Type B pancreatic cell (in vitro differentiated cells): ENCODE measurements at regions not wholly inside any gene's neighbourhood (a gene's known extent, or its start where the extent isn't known, plus 50 kb on each side); places are given as distances from the start of the nearest gene placed in this dataset.

ENCODE experiments used
- DNase-seq: peaks from one replicate; pipeline ENCODE4 v3.0.0; 2021; ENCODE audit warnings: mixed read lengths; ENCODE audit not compliant: unreplicated experiment; ENCODE audit errors: extremely low spot score
- H3K27ac Mint-ChIP-seq: 2 replicates; pipeline ENCODE4 v1.8.0; 2021; ENCODE audit warnings: mild to moderate bottlenecking, mixed read lengths
- H3K27me3 Mint-ChIP-seq: 2 replicates; pipeline ENCODE4 v1.8.0; 2021; ENCODE audit warnings: mixed read lengths
- H3K36me3 Mint-ChIP-seq: 2 replicates; pipeline ENCODE4 v1.8.0; 2021; ENCODE audit warnings: mixed read lengths
- H3K4me1 Mint-ChIP-seq: one replicate; pipeline ENCODE4 v1.8.0; 2021; ENCODE audit warnings: mixed read lengths; ENCODE audit not compliant: unreplicated experiment
- H3K4me3 Mint-ChIP-seq: 2 replicates; pipeline ENCODE4 v1.8.0; 2021; ENCODE audit warnings: mild to moderate bottlenecking, mixed read lengths
- H3K9me3 Mint-ChIP-seq: 2 replicates; pipeline ENCODE4 v1.8.0; 2021; ENCODE audit warnings: mixed read lengths
- TF ChIP-seq, protein P1 (sequence below): fragments of 200-600 bp; sonication (generic); conservative IDR thresholded peaks from 2 replicates; pipeline ENCODE4 v1.5.0; 2021; ENCODE audit warnings: antibody characterized with exemption, mild to moderate bottlenecking

GRCh38 chr12:126636821-126637220 lies 1571.6 kb downstream of the AACS start:
- DNase-seq, result no peak
- TF ChIP-seq, protein P1, sequence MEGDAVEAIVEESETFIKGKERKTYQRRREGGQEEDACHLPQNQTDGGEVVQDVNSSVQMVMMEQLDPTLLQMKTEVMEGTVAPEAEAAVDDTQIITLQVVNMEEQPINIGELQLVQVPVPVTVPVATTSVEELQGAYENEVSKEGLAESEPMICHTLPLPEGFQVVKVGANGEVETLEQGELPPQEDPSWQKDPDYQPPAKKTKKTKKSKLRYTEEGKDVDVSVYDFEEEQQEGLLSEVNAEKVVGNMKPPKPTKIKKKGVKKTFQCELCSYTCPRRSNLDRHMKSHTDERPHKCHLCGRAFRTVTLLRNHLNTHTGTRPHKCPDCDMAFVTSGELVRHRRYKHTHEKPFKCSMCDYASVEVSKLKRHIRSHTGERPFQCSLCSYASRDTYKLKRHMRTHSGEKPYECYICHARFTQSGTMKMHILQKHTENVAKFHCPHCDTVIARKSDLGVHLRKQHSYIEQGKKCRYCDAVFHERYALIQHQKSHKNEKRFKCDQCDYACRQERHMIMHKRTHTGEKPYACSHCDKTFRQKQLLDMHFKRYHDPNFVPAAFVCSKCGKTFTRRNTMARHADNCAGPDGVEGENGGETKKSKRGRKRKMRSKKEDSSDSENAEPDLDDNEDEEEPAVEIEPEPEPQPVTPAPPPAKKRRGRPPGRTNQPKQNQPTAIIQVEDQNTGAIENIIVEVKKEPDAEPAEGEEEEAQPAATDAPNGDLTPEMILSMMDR, result no peak
- H3K27me3 Mint-ChIP-seq, result no peaks in the 10 kb centered on the region
- no peaks in the 10 kb centered on the region for H3K9me3 Mint-ChIP-seq
- H3K36me3 Mint-ChIP-seq, result no peaks in the 10 kb centered on the region
- H3K4me3 Mint-ChIP-seq, result no peak overlapping the region
- no peak overlapping the region for H3K27ac Mint-ChIP-seq
- no peaks in the 10 kb centered on the region for H3K4me1 Mint-ChIP-seq

- no peaks in the 10 kb centered on the region for H3K4me1 Mint-ChIP-seq
- no peak overlapping the region for H3K4me3 Mint-ChIP-seq
- no peak overlapping the region for H3K27ac Mint-ChIP-seq
- no peaks in the 10 kb centered on the region for H3K36me3 Mint-ChIP-seq
- no peak for DNase-seq
- H3K9me3 Mint-ChIP-seq, result peaks cover 4% of the 10 kb centered on the region
- no peaks in the 10 kb centered on the region for H3K27me3 Mint-ChIP-seq
- TF ChIP-seq, protein P1, result no peak
Measured at GRCh38 chr12:126644236-126645020, 1579.2 kb downstream of the AACS start.

DNA sequence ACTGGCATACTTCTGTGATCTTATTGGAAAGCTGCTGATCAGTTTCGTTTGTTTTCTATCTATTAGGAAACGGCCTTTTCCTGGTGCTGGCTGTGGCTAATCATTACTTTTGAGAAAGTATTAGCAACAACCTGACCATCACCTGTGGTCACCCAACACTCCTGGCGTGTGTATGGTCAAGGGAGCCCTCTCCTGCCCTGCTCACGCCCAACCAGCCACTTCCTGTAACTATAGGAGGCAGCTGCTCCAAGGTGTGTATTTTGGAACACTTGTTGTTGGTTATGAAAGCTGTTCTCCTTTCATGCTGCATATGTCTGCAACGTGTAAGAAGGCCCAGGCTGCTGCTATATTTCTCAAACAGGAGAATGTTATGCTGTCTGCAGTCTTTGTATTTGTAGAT lies 1582.8 kb downstream of the AACS start:
- TF ChIP-seq, protein P1, result no peak
- no peaks in the 10 kb centered on the region for H3K4me1 Mint-ChIP-seq
- H3K27ac Mint-ChIP-seq, result no peak overlapping the region
- no peak for DNase-seq
- no peaks in the 10 kb centered on the region for H3K9me3 Mint-ChIP-seq
- no peaks in the 10 kb centered on the region for H3K36me3 Mint-ChIP-seq
- H3K4me3 Mint-ChIP-seq, result no peak overlapping the region
- peaks cover 3% of the 10 kb centered on the region for H3K27me3 Mint-ChIP-seq

DNA sequence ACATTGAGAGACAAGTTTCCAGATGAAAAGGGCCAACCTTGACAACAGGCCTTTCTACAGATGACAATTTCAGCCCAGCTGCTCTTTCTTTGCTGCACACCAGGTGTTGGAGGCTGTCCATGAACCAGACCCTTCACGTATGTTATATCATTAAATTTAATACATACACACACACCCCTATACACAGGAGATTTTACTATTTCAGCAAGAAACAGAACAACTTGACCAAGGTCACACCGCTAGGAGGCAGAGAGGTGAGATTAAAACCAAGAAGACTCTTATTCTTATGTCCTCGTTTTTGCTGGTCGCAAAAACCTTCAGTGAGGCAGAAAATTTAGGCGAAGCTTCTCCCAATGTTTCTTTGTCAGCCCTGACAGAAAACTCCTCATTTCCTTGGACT lies 1585.9 kb downstream of the AACS start:
- TF ChIP-seq, protein P1, result no peak
- Mint-ChIP-seq H3K27me3 (peaks cover 6% of the 10 kb centered on the region), H3K36me3 (no peaks in the 10 kb centered on the region), H3K4me3 (no peak overlapping the region), H3K4me1 (no peaks in the 10 kb centered on the region), H3K27ac (no peak overlapping the region), H3K9me3 (no peaks in the 10 kb centered on the region)
- DNase-seq, result no peak

GRCh38 chr12:126663304-126664094 lies 1598.3 kb downstream of the AACS start:
- no peaks in the 10 kb centered on the region for H3K27me3 Mint-ChIP-seq
- H3K9me3 Mint-ChIP-seq, result peaks cover 16% of the 10 kb centered on the region
- H3K4me3 Mint-ChIP-seq, result no peak overlapping the region
- DNase-seq, result no peak
- TF ChIP-seq, protein P1, result peak; percentile 70
- no peaks in the 10 kb centered on the region for H3K4me1 Mint-ChIP-seq
- H3K36me3 Mint-ChIP-seq, result peaks cover 5% of the 10 kb centered on the region
- no peak overlapping the region for H3K27ac Mint-ChIP-seq
